ENCODE measurements at regions not wholly inside any gene's neighbourhood (a gene's known extent, or its start where the extent isn't known, plus 50 kb on each side); places are given as distances from the start of the nearest gene placed in this dataset.

DNA sequence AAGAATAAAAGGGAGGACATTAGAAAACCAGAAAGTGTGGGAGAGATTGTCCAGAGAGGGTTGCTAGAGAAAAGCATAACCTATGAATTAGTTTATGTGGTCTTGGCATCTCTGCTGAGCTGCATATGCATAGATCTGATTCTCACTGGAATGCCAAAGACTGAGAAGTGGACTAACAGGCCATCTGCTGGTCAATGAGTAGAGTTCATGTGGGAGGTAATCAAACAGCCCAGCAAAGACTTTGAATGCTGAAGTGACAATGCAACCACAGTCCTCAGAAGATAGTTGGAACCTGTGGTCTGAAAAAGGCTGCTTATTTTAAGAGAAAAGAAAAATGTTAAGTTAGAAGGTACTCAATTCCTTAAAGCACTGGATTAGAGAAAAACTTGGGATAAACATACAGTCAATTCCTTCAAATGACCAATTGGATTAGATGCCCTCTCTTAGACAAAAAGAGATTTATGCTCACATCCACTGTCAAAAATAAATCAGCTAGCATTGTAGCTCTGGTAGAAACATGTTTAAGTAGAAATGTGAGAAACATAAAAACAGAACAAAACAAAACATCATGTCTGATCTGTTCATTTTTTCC lies 382.8 kb downstream of the AMY1C start:
- TF ChIP-seq POLR2AphosphoS5 (IDR thresholded peaks at IDR 0.05; ENCODE audit: low read depth, low read length) (no peak), TAF1 (IDR thresholded peaks at IDR 0.05; ENCODE audit: borderline replicate concordance, low read depth, low read length) (no peak), POLR2A (IDR thresholded peaks at IDR 0.05; ENCODE audit: low read depth, low read length) (no peak)
